OCI-LY1 (cell line): ENCODE measurements at regions not wholly inside any gene's neighbourhood (a gene's known extent, or its start where the extent isn't known, plus 50 kb on each side); places are given as distances from the start of the nearest gene placed in this dataset.

Source experiments
- H2AFZ ChIP-seq: fragments of 200-600 bp; sonication (generic), shearing (Covaris generic); 2 replicates; pipeline ENCODE4 v1.6.0; 2014; ENCODE audit warnings: antibody characterized with exemption, mild to moderate bottlenecking, low read length
- H3F3A ChIP-seq: fragments of 200-600 bp; sonication (generic), shearing (Covaris generic); 2 replicates; pipeline ENCODE4 v1.6.0; 2014; ENCODE audit warnings: mild to moderate bottlenecking, antibody characterized with exemption, low read length, moderate library complexity; ENCODE audit not compliant: insufficient read depth
- H3K27ac ChIP-seq: fragments of 200-600 bp; sonication (generic); 2 replicates; pipeline ENCODE4 v1.5.1; 2014; ENCODE audit warnings: low read length, mixed run types, mild to moderate bottlenecking, low read depth; ENCODE audit not compliant: poor library complexity, severe bottlenecking
- H3K27me3 ChIP-seq: fragments of 200-600 bp; sonication (generic); 2 replicates; pipeline ENCODE4 v1.6.0; 2014; ENCODE audit warnings: antibody characterized with exemption, mild to moderate bottlenecking, low read length, moderate library complexity; ENCODE audit not compliant: insufficient read depth
- H3K36me3 ChIP-seq: fragments of 200-600 bp; sonication (generic); 2 replicates; pipeline ENCODE4 v1.6.1; 2014; ENCODE audit warnings: mild to moderate bottlenecking, antibody characterized with exemption, low read length, moderate library complexity, mixed read lengths; ENCODE audit not compliant: insufficient read depth
- H3K4me1 ChIP-seq: fragments of 200-600 bp; sonication (generic); 2 replicates; pipeline ENCODE4 v1.5.1; 2014; ENCODE audit warnings: mild to moderate bottlenecking, low read length, moderate library complexity; ENCODE audit not compliant: insufficient read depth, severe bottlenecking
- H3K4me2 ChIP-seq: fragments of 200-600 bp; sonication (generic), shearing (Covaris generic); 2 replicates; pipeline ENCODE4 v1.6.1; 2014; ENCODE audit warnings: low read length
- H3K4me3 ChIP-seq: fragments of 200-600 bp; sonication (generic); 2 replicates; pipeline ENCODE4 v1.5.1; 2014; ENCODE audit warnings: low read length, low read depth, mild to moderate bottlenecking, mixed read lengths; ENCODE audit not compliant: poor library complexity, severe bottlenecking
- H3K79me2 ChIP-seq: fragments of 200-600 bp; shearing (Covaris generic); 2 replicates; pipeline ENCODE4 v1.6.1; 2016; ENCODE audit warnings: mixed run types, low read length, mixed read lengths; ENCODE audit not compliant: insufficient read depth
- H3K9ac ChIP-seq: fragments of 200-600 bp; sonication (generic), shearing (Covaris generic); 2 replicates; pipeline ENCODE4 v1.6.1; 2014; ENCODE audit warnings: mild to moderate bottlenecking, low read length, mixed read lengths
- H3K9me2 ChIP-seq: fragments of 200-600 bp; sonication (generic), shearing (Covaris generic); 2 replicates; pipeline ENCODE4 v1.6.1; 2014; ENCODE audit warnings: low read depth, mild to moderate bottlenecking, low read length, mixed read lengths
- H3K9me3 ChIP-seq: fragments of 200-600 bp; shearing (Covaris generic); 2 replicates; pipeline ENCODE4 v1.6.1; 2014; ENCODE audit warnings: low read length, mixed read lengths
- H4K20me1 ChIP-seq: fragments of 200-600 bp; sonication (generic), shearing (Covaris generic); 2 replicates; pipeline ENCODE4 v1.6.0; 2016; ENCODE audit warnings: mild to moderate bottlenecking, low read length; ENCODE audit not compliant: insufficient read depth
- CTCF ChIP-seq: fragments of 200-600 bp; sonication (generic), shearing (Covaris generic); IDR thresholded peaks from 2 replicates; pipeline ENCODE4 v1.5.1; 2017; ENCODE audit warnings: mild to moderate bottlenecking, antibody characterized with exemption, low read length, moderate library complexity, mixed read lengths
- EZH2 ChIP-seq: fragments of 200-600 bp; sonication (generic), shearing (Covaris generic); IDR thresholded peaks from 2 replicates; pipeline ENCODE4 v1.8.0; 2017; ENCODE audit warnings: borderline replicate concordance, mixed run types, mild to moderate bottlenecking, antibody characterized with exemption, low read length, moderate library complexity, mixed read lengths

DNA sequence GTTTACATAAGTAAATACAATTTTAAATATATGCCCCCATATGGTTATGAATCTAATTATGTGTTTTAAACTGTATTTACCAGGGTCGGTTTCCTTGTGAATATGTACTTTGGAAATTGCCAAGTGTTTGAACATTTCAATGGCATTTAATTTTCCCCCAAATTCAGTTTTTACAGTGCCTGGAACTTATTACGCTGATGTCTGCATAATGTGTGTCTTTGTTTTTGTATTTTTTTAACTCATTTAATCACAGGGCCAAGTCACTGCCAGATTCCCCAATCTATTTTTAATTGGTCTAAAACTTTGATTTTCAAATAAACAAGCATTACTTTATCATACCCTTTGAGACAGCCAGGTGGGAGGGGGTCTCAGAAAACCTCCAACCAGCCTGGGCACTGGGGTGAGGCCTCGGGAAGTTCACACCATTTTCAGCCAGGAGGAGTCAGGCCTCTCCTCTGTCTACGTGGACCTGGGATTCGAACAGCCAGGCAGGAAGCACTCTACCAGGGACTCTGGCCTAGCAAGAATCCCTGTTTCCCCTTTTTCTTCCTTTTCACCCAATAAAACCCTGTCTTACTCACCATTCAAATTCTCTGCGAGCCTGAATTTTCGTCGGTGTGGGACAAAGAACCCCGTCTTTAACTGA, 151.5 kb upstream of the COL1A2 start:
- Histone ChIP-seq H3K9me2 (no peaks in the 10 kb centered on the region), H3K79me2 (no peaks in the 10 kb centered on the region), H3K4me2 (no peak overlapping the region), H3F3A (no peaks in the 10 kb centered on the region), H4K20me1 (no peaks in the 10 kb centered on the region), H3K4me1 (no peaks in the 10 kb centered on the region), H3K27me3 (no peaks in the 10 kb centered on the region), H3K4me3 (no peak overlapping the region), H3K9me3 (no peaks in the 10 kb centered on the region), H2AFZ (no peak overlapping the region), H3K36me3 (no peaks in the 10 kb centered on the region), H3K27ac (no peak overlapping the region), H3K9ac (no peak overlapping the region)
- TF ChIP-seq EZH2 (no peak), CTCF (no peak)

DNA sequence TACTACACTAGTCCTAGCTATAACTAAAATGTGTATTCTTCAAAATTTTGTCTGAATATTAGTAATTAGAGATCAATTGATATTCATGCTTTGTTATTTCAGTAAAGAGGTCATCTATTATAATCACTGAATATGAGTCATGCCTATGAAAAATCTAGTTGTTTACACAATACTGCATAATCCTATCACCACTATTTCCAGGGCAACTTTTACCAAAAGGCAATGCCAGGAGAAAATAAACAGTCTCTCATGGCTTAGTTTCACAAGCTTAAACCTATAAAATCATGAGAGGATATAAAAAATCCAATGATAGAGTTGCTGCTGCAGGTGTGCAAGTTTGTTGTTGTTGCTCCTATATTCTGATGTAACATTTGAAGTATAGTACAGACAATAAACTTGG, 149.9 kb upstream of the COL1A2 start:
- Histone ChIP-seq H4K20me1 (no peaks in the 10 kb centered on the region), H3K4me2 (no peak overlapping the region), H3F3A (no peaks in the 10 kb centered on the region), H3K79me2 (no peaks in the 10 kb centered on the region), H3K27me3 (no peaks in the 10 kb centered on the region), H3K4me3 (no peak overlapping the region), H3K36me3 (no peaks in the 10 kb centered on the region), H3K9me2 (no peaks in the 10 kb centered on the region), H2AFZ (no peak overlapping the region), H3K9me3 (no peaks in the 10 kb centered on the region), H3K4me1 (no peaks in the 10 kb centered on the region), H3K27ac (no peak overlapping the region), H3K9ac (no peak overlapping the region)
- TF ChIP-seq CTCF (no peak), EZH2 (no peak)

DNA sequence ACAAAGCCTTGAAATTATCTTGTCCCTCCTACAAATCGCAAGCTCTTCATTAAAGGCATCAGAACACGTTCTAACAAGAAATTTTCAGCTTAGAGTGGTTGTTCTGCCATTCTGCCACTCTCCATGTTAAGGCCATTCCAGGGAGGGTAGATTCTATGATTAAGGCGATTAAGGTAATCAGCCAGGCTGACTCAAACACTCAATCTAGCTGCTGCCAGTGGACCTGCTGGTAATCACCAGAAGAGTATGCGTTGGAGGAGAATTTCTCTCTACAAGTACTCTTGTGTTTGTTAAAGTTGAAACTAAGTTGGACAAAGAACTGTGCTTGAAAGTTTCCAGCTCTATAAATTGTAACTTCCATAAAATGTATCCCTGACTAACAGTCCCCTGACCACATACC, 149.2 kb upstream of the COL1A2 start:
- no peak overlapping the region for H3K4me2 ChIP-seq
- H3K36me3 ChIP-seq, result no peaks in the 10 kb centered on the region
- H3K9me3 ChIP-seq, result no peaks in the 10 kb centered on the region
- no peak for TF ChIP-seq CTCF
- TF ChIP-seq EZH2, result no peak
- no peak overlapping the region for H3K9ac ChIP-seq
- H3F3A ChIP-seq, result no peaks in the 10 kb centered on the region
- no peaks in the 10 kb centered on the region for H3K9me2 ChIP-seq
- H3K4me1 ChIP-seq, result no peaks in the 10 kb centered on the region
- no peak overlapping the region for H2AFZ ChIP-seq
- no peaks in the 10 kb centered on the region for H4K20me1 ChIP-seq
- no peaks in the 10 kb centered on the region for H3K27me3 ChIP-seq
- no peak overlapping the region for H3K27ac ChIP-seq
- H3K79me2 ChIP-seq, result no peaks in the 10 kb centered on the region
- H3K4me3 ChIP-seq, result no peak overlapping the region
